Left lung (tissue), 4 donors: ENCODE measurements at regions not wholly inside any gene's neighbourhood (a gene's known extent, or its start where the extent isn't known, plus 50 kb on each side); places are given as distances from the start of the nearest gene placed in this dataset.
A peak's percentile ranks its signal among the peaks of the same experiment; 100 is the strongest.

ENCODE experiments used
- ATAC-seq: fragments of 200-7000 bp; cut with Tn5 transposase; one replicate; pipeline ENCODE4 v1.9.1; 2020; ENCODE audit warnings: moderate library complexity
- DNase-seq, 4 donors: peaks; one replicate each; pipeline ENCODE4 v3.0.0-alpha.2; 2013 to 2020
- H3K27ac ChIP-seq, 2 donors: fragments of 200-600 bp; sonication (generic) in 1 of 2; one replicate each; pipeline versions ENCODE4 v1.5.0 to v1.8.0; 2020 to 2021
- H3K27me3 ChIP-seq, 2 donors: fragments of 200-600 bp; sonication (generic) in 1 of 2; one replicate each; pipeline versions ENCODE4 v1.5.0 to v1.8.0; 2020 to 2021
- H3K36me3 ChIP-seq, 2 donors: fragments of 200-600 bp; sonication (generic) in 1 of 2; one replicate each; pipeline versions ENCODE4 v1.5.0 to v1.8.0; 2020 to 2021
- H3K4me1 ChIP-seq, 2 donors: fragments of 200-600 bp; one replicate each; pipeline ENCODE4 v1.8.0; 2021
- H3K4me3 ChIP-seq, 2 donors: fragments of 200-600 bp; sonication (generic) in 1 of 2; one replicate each; pipeline versions ENCODE4 v1.5.0 to v1.8.0; 2020 to 2021; ENCODE audit warnings: mild to moderate bottlenecking in 1 of 2
- H3K9me3 ChIP-seq, 2 donors: fragments of 200-600 bp; sonication (generic) in 1 of 2; one replicate each; pipeline versions ENCODE4 v1.5.0 to v1.8.0; 2020 to 2021
- intact Hi-C, 2 donors: fragments of 100-400 bp; cut with DNase I; formaldehyde crosslinking; loops; one replicate each; pipeline versions ENCODE4 v1.11.2 to v1.14.2; 2022
- TF ChIP-seq, protein P1 (sequence below), 2 donors: fragments of 200-600 bp; sonication (generic) in 1 of 2; IDR thresholded peaks; one replicate each; pipeline versions ENCODE4 v1.5.0 to v1.8.0; 2021; ENCODE audit warnings: antibody characterized with exemption in 2 of 2
- donor health status: DM: no; HTN: yes; CAD: no.
- donor health status: DM: no; HTN: no; CAD: no.

DNA sequence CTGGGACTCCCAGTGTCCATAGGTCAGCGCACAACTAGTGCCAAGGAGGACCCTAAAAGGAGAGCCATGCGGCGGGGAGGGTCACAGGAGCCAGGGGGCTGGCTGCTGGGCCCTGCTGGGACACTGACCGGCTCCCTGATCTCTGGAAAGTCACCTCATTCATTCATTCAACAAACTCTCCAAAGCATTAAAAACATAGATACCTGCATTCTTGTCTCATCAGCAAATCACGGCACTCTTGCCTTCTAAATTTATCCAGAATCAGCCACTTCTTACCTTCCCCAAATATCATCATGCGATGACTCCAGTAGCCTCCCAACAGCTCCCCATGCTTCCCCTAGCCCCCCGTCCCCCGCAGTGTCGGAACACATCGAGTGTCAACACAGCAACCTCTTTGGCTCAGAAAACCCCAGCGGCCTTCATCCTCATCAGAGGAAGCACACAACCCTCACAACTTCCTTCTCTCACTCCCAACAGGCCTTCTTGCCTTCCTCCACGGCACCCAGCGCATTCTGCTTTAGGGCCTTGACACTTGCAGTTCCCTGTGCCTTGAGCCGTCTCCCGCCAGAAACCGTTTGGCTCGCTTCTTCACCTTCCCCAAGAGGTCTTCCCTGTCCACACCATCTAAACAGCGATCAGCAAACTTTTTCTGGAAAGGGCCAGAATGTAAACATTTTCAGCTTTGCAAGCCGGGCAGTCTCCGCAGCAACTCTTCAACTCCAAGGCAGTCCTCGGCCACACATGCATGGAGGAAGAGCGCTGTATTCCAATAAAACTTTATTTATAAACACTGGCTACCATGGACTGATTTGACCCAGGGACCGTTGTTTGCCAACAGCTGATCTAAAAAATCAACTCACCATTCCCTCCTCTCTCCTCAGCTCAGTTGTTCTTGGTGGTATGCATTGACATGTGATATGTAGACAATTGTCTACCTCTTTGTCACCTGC is 119.5 kb upstream of the TNRC6C start:
- TF ChIP-seq, protein P1, sequence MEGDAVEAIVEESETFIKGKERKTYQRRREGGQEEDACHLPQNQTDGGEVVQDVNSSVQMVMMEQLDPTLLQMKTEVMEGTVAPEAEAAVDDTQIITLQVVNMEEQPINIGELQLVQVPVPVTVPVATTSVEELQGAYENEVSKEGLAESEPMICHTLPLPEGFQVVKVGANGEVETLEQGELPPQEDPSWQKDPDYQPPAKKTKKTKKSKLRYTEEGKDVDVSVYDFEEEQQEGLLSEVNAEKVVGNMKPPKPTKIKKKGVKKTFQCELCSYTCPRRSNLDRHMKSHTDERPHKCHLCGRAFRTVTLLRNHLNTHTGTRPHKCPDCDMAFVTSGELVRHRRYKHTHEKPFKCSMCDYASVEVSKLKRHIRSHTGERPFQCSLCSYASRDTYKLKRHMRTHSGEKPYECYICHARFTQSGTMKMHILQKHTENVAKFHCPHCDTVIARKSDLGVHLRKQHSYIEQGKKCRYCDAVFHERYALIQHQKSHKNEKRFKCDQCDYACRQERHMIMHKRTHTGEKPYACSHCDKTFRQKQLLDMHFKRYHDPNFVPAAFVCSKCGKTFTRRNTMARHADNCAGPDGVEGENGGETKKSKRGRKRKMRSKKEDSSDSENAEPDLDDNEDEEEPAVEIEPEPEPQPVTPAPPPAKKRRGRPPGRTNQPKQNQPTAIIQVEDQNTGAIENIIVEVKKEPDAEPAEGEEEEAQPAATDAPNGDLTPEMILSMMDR (IDR thresholded peaks at IDR 0.05) = no peak
- H3K27me3 ChIP-seq = peaks cover 0 to 5% of the 10 kb centered on the region in 2 donors
- H3K36me3 ChIP-seq = no peaks in the 10 kb centered on the region
- intact Hi-C loops = no loop called here
- H3K4me1 ChIP-seq = peaks cover 5 to 8% of the 10 kb centered on the region in 2 donors
- H3K27ac ChIP-seq = no peak overlapping the region
- no peak for ATAC-seq
- no peaks in the 10 kb centered on the region for H3K9me3 ChIP-seq
- H3K4me3 ChIP-seq = no peak overlapping the region
- DNase-seq = peak in 1 of 4 donors; percentile 22

DNA sequence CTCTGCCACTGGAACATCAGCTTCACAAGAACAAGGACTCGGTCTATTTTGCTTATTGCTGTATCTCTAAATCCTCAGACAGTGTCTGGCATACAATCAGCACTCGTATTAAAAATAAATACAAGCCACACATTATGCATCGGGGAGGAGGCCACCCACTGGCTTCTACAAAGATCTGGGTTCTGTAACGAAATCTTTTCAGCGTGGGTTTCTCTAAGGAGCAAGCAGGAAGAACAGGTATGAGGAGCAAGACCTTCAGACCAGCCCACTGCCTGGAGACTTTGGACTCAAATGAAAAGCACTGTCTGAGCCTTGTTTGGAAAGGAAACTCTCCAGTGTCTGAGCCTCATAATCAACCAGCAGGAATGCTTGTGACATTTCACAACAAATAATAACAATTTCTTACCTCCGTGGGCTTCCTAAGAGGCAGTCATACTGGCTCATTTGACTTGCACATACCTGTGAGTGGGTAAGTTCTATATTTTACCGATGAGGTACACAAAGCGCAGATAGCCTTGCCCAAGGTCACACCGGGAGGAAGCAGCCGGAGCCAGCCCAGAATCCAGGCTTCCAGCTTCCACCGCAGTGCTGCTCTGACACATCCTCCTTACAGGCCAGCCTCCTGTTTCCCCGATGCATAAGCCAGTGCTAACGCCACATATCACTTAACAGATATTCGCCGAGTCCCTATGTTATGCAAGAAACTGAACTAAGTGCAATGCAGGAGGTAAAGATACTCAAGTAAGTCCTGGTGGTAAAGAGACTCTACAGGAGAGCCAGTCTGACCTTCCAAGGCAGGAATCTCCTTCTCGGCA is 118.6 kb upstream of the TNRC6C start:
- Histone ChIP-seq H3K36me3 (no peaks in the 10 kb centered on the region), H3K9me3 (no peaks in the 10 kb centered on the region), H3K4me3 (no peak overlapping the region), H3K4me1 (no peaks in the 10 kb centered on the region), H3K27ac (no peak overlapping the region), H3K27me3 (no peaks in the 10 kb centered on the region)
- DNase-seq (peak in 2 of 4 donors; percentile 22 to 37), ATAC-seq (no peak)
- intact Hi-C loops = no loop called here
- TF ChIP-seq, protein P1 (IDR thresholded peaks at IDR 0.05) = no peak

DNA sequence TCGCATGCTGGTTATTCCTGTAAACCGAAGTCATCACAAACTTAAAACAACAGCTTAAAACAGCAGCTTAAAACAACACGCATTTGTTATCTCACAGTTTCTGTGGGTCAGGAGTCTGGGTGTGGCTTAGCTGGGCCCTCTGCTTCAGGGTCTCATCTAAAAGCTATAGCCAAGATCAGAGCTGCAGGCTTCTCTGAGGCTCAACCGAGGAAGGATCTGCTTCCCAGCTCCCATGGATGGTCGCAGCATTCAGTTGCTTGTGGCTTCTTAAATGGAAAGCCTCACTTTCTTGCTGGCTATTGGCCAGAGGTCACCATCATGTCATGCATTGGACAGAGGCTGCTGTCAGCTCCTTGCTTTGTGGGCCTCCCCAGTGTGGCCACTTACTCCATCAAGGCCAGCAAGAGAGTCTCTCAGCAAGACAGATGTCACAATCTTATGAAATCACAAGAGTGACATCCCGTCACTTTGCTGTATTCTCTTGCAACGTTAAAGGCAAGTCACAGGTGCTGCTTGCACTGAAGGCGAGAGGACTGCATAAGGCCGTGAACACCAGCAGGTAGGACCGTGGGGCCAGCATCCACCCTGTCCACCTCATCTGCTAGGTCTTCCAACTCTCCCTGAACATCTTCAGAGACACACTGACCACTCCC is 117.9 kb upstream of the TNRC6C start:
- Histone ChIP-seq H3K4me3 (no peak overlapping the region), H3K27ac (no peak overlapping the region), H3K9me3 (no peaks in the 10 kb centered on the region), H3K27me3 (no peaks in the 10 kb centered on the region), H3K4me1 (no peaks in the 10 kb centered on the region), H3K36me3 (no peaks in the 10 kb centered on the region)
- DNase-seq (peak in 2 of 4 donors; percentile 19 to 39), ATAC-seq (no peak)
- intact Hi-C loops = no loop called here
- TF ChIP-seq, protein P1 (IDR thresholded peaks at IDR 0.05) = no peak

DNA sequence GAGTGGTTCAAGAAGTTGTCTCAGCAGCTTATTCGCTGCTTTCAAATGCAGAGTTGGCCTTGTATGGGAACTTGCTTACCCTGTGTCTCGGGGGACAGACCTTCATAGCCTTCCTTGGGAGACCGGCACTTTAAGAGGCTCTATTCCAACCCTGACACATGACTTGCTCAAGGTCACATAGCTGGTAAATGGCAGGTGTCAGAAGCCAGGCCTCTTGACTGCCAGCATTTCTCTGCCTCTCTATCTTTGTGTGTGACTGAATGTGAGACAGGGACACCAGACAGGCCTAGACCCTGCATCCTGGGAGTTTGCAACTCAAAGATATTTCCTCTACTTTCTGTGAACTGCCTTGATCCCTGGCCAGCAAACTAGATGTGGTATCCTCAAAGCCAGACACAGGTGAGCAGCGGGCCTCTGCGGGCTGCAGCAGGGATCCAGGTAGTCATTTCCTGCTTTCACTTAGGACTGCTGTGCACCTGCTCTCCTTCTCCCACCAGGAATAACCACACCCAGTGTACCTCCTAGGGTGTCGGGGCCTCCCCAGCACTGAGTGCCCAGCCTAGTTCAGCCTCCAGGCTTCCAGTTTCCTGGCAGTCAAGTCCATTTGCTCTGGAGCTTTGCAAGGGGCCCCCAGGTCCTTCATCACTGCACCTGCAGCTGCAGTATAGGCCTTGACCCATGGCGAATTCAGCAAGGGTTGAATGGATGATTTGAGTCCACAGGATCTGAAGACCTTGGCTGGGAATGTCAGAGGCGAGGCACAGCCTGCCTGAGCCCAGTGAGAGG is 116.6 kb upstream of the TNRC6C start:
- Histone ChIP-seq H3K9me3 (no peaks in the 10 kb centered on the region), H3K36me3 (no peaks in the 10 kb centered on the region), H3K27ac (no peak overlapping the region), H3K4me1 (no peaks in the 10 kb centered on the region), H3K4me3 (no peak overlapping the region), H3K27me3 (no peaks in the 10 kb centered on the region)
- ATAC-seq = no peak
- TF ChIP-seq, protein P1 (IDR thresholded peaks at IDR 0.05) = no peak
- DNase-seq = peak in 2 of 4 donors; percentile 20 to 31
- intact Hi-C loops = no loop called here
